GM23248 (cell line): ENCODE measurements at regions not wholly inside any gene's neighbourhood (a gene's known extent, or its start where the extent isn't known, plus 50 kb on each side); places are given as distances from the start of the nearest gene placed in this dataset.

Experiments used
- DNase-seq: peaks from one replicate; pipeline ENCODE4 v3.0.0-alpha.2; 2015
- H2AFZ ChIP-seq: fragments of 200-600 bp; sonication (generic); 2 replicates; pipeline ENCODE4 v1.6.1; 2016; ENCODE audit warnings: antibody characterized with exemption
- H3F3A ChIP-seq: fragments of 200-600 bp; sonication (generic); 2 replicates; pipeline ENCODE4 v1.6.1; 2016; ENCODE audit warnings: mild to moderate bottlenecking, antibody characterized with exemption, mixed run types; ENCODE audit not compliant: insufficient read depth
- H3K27ac ChIP-seq: fragments of 200-600 bp; sonication (generic); 2 replicates; pipeline ENCODE4 v1.5.1; 2016; ENCODE audit warnings: mild to moderate bottlenecking
- H3K27me3 ChIP-seq: fragments of 200-600 bp; sonication (generic); replicated peaks from 2 replicates; pipeline ENCODE4 v1.6.1; 2016; ENCODE audit warnings: mild to moderate bottlenecking; ENCODE audit not compliant: insufficient read depth
- H3K36me3 ChIP-seq: fragments of 200-600 bp; sonication (generic); 2 replicates; pipeline ENCODE4 v1.6.1; 2016; ENCODE audit warnings: low read depth, mild to moderate bottlenecking
- H3K4me1 ChIP-seq: fragments of 200-600 bp; sonication (generic); 2 replicates; pipeline ENCODE4 v1.6.1; 2016; ENCODE audit warnings: mild to moderate bottlenecking; ENCODE audit not compliant: insufficient read depth
- H3K4me2 ChIP-seq: fragments of 200-600 bp; sonication (generic); one replicate; pipeline ENCODE4 v1.6.1; 2016; ENCODE audit warnings: mild to moderate bottlenecking; ENCODE audit not compliant: unreplicated experiment
- H3K4me3 ChIP-seq: fragments of 200-600 bp; sonication (generic); 2 replicates; pipeline ENCODE4 v1.5.1; 2016; ENCODE audit warnings: mild to moderate bottlenecking
- H3K79me2 ChIP-seq: fragments of 200-600 bp; sonication (generic); 2 replicates; pipeline ENCODE4 v1.6.1; 2016; ENCODE audit warnings: mild to moderate bottlenecking; ENCODE audit not compliant: insufficient read depth
- H3K9ac ChIP-seq: fragments of 200-600 bp; sonication (generic); 2 replicates; pipeline ENCODE4 v1.6.1; 2016; ENCODE audit warnings: mild to moderate bottlenecking
- H3K9me2 ChIP-seq: fragments of 200-600 bp; sonication (generic); 2 replicates; pipeline ENCODE4 v1.6.1; 2016; ENCODE audit warnings: mixed run types, mild to moderate bottlenecking, moderate library complexity; ENCODE audit not compliant: insufficient read depth
- H3K9me3 ChIP-seq: fragments of 200-600 bp; sonication (generic); one replicate; pipeline ENCODE4 v1.6.1; 2017; ENCODE audit warnings: low read depth
- H4K20me1 ChIP-seq: fragments of 200-600 bp; sonication (generic); 2 replicates; pipeline ENCODE4 v1.6.0; 2016; ENCODE audit not compliant: insufficient read depth
- EZH2 ChIP-seq: fragments of 200-600 bp; sonication (generic); IDR thresholded peaks from 2 replicates; pipeline ENCODE4 v1.6.1; 2018; ENCODE audit warnings: antibody characterized with exemption, mild to moderate bottlenecking; ENCODE audit not compliant: insufficient read depth, poor library complexity, severe bottlenecking
- EZH2phosphoT487 ChIP-seq: fragments of 200-600 bp; sonication (generic); IDR thresholded peaks from 2 replicates; pipeline ENCODE4 v1.6.1; 2018; ENCODE audit warnings: antibody characterized with exemption, moderate library complexity, mild to moderate bottlenecking, low read depth; ENCODE audit not compliant: insufficient read depth
- WGBS, 2 experiments: methylation state at CpG; one replicate each; pipeline ENCODE4 v1.1.6; 2015 to 2017; ENCODE audit warnings: low lambda C conversion rate in 2 of 2, low coverage in 1 of 2; ENCODE audit errors: missing lambda C conversion rate in 2 of 2; 5-methylcytosine and 5-hydroxymethylcytosine counted together
- in situ Hi-C: fragments of 300-500 bp; cut with MboI; formaldehyde crosslinking; loops from 2 replicates; pipeline ENCODE4 v1.15.0; 2020

GRCh38 chr9:28668158-28668557, 1094.9 kb upstream of the C9orf72 start:
- Histone ChIP-seq H3K4me2 (no peak overlapping the region), H3K9ac (no peak overlapping the region), H3K4me3 (no peak overlapping the region), H4K20me1 (no peaks in the 10 kb centered on the region), H3K4me1 (no peaks in the 10 kb centered on the region), H2AFZ (no peak overlapping the region), H3K27me3 (no peaks in the 10 kb centered on the region), H3K27ac (no peak overlapping the region), H3K36me3 (no peaks in the 10 kb centered on the region), H3K9me2 (no peaks in the 10 kb centered on the region), H3K9me3 (peaks cover 2% of the 10 kb centered on the region), H3F3A (no peaks in the 10 kb centered on the region), H3K79me2 (no peaks in the 10 kb centered on the region)
- WGBS, 2 experiments = 0 to 2% methylated on average over 2 of the region's 2 CpGs
- in situ Hi-C loops = no loop called here
- no peak for DNase-seq
- TF ChIP-seq EZH2phosphoT487 (no peak), EZH2 (no peak)

DNA sequence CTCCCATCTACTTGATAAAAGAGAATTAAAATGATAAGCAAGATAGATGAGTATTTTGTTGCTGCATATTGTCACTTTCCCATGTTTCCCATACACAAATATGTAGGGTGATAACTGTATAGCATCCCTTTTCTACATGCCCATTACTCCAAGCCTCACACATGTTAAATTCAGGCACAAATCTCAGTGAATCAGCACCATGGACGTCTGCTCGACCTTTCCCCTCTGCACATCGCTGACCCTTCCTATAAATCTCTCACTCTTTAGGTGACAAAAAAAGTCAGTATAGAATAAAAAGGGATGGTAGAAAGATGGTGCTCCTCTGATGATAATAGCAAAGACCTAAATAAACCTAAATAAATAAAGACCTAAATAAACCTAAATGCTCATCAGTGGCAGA, 1097.7 kb upstream of the C9orf72 start:
- Histone ChIP-seq H3K4me3 (no peak overlapping the region), H3K27me3 (no peaks in the 10 kb centered on the region), H3K9ac (no peak overlapping the region), H3K9me3 (peaks cover 2% of the 10 kb centered on the region), H4K20me1 (no peaks in the 10 kb centered on the region), H3K4me2 (no peak overlapping the region), H3K79me2 (no peaks in the 10 kb centered on the region), H3F3A (no peaks in the 10 kb centered on the region), H3K36me3 (no peaks in the 10 kb centered on the region), H3K27ac (no peak overlapping the region), H3K4me1 (no peaks in the 10 kb centered on the region), H3K9me2 (no peaks in the 10 kb centered on the region), H2AFZ (no peak overlapping the region)
- WGBS, 2 experiments = 6 to 8% methylated on average over 3 of the region's 3 CpGs
- TF ChIP-seq EZH2 (no peak), EZH2phosphoT487 (no peak)
- in situ Hi-C loops = no loop called here
- DNase-seq = no peak

DNA sequence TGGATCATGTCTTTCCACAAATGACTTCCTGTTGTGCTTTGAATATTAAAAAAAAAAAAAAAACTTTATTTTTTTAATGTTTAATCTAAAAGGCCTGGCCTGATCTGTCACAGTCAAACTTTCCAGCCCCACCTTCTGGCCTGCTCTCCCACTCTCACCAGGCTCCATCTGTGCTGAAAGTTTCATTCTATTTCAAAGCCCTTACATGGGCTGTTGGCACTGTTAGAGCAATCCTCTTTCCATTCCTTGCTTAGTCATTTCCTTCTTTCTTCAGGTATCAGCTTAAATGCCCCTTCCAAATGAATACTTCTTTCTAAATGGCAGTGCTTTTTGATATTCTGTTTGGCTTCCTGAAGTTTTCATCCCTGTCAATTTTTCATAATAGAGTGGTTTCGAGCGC, 1104.8 kb upstream of the C9orf72 start:
- Histone ChIP-seq H3K27ac (no peak overlapping the region), H3K9me2 (no peaks in the 10 kb centered on the region), H3K4me1 (no peaks in the 10 kb centered on the region), H3K9me3 (no peaks in the 10 kb centered on the region), H4K20me1 (no peaks in the 10 kb centered on the region), H3K4me3 (no peak overlapping the region), H3K79me2 (no peaks in the 10 kb centered on the region), H3F3A (no peaks in the 10 kb centered on the region), H3K9ac (no peak overlapping the region), H3K27me3 (no peaks in the 10 kb centered on the region), H2AFZ (no peak overlapping the region), H3K36me3 (no peaks in the 10 kb centered on the region), H3K4me2 (no peak overlapping the region)
- 62 to 66% methylated on average over 2 of the region's 2 CpGs for WGBS, 2 experiments
- TF ChIP-seq EZH2phosphoT487 (no peak), EZH2 (no peak)
- DNase-seq = no peak
- in situ Hi-C loops = no loop called here

DNA sequence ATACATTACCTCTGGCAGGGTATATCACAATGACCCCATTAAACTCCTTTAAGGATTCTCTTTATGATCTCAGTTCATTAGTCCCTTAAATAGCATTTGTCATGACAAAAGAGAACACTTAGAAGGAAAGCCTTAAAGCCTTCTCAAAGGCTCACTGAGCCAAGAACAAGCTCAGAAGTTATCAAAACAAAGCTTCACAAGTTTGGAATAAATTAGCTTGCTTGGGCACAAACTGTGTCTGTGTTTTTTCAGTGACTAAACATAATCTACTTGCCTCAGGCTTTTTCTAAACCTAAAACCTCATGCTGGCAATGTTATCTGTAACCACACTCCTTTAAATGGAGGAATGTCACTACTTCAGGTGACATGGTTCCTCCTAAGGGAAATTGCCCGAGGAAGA, 1114.9 kb upstream of the C9orf72 start:
- TF ChIP-seq EZH2 (no peak), EZH2phosphoT487 (no peak)
- in situ Hi-C loops = no loop called here
- no peaks in the 10 kb centered on the region for H3K9me3 ChIP-seq
- 17 to 30% methylated on average over 1 of the region's 1 CpG for WGBS, 2 experiments
- no peaks in the 10 kb centered on the region for H3K27me3 ChIP-seq
- H3K79me2 ChIP-seq = no peaks in the 10 kb centered on the region
- DNase-seq = no peak
- H2AFZ ChIP-seq = no peak overlapping the region
- no peaks in the 10 kb centered on the region for H3K36me3 ChIP-seq
- no peak overlapping the region for H3K4me2 ChIP-seq
- H4K20me1 ChIP-seq = no peaks in the 10 kb centered on the region
- H3K4me3 ChIP-seq = no peak overlapping the region
- no peak overlapping the region for H3K27ac ChIP-seq
- H3K4me1 ChIP-seq = no peaks in the 10 kb centered on the region
- H3K9me2 ChIP-seq = no peaks in the 10 kb centered on the region
- no peak overlapping the region for H3K9ac ChIP-seq
- no peaks in the 10 kb centered on the region for H3F3A ChIP-seq

GRCh38 chr9:28692012-28692411, 1118.7 kb upstream of the C9orf72 start:
- Histone ChIP-seq H3K4me1 (no peaks in the 10 kb centered on the region), H4K20me1 (no peaks in the 10 kb centered on the region), H3K36me3 (no peaks in the 10 kb centered on the region), H3K9ac (no peak overlapping the region), H3K79me2 (no peaks in the 10 kb centered on the region), H3K4me3 (no peak overlapping the region), H3F3A (no peaks in the 10 kb centered on the region), H2AFZ (no peak overlapping the region), H3K9me2 (no peaks in the 10 kb centered on the region), H3K4me2 (no peak overlapping the region), H3K27me3 (no peaks in the 10 kb centered on the region), H3K27ac (no peak overlapping the region), H3K9me3 (no peaks in the 10 kb centered on the region)
- 37 to 39% methylated on average over 8 of the region's 8 CpGs for WGBS, 2 experiments
- DNase-seq = no peak
- TF ChIP-seq EZH2 (no peak), EZH2phosphoT487 (no peak)
- in situ Hi-C loops = no loop called here
